Stimulated activated CD8-positive, alpha-beta memory T cell treated with anti-CD3 and anti-CD28 coated beads, Interleukin-4, amount 100 ng/mL, for 1 hour (primary cell): ENCODE measurements at regions not wholly inside any gene's neighbourhood (a gene's known extent, or its start where the extent isn't known, plus 50 kb on each side); places are given as distances from the start of the nearest gene placed in this dataset.
A peak's percentile ranks its signal among the peaks of the same experiment; 100 is the strongest.
"Not testable (repeated sequence)": the region's sequence is repeated elsewhere in the genome, so short reads cannot be mapped to it uniquely, and the experiment has no call there.

ENCODE experiments used
- DNase-seq, 2 donors: peaks; one replicate each; pipeline ENCODE4 v3.0.0-alpha.2; 2020; ENCODE audit warnings: low read depth in 2 of 2, low spot score in 1 of 2

GRCh38 chr1:147103416-147104155 lies 68.7 kb downstream of the PRKAB2 start:
- DNase-seq = not testable (repeated sequence)

DNA sequence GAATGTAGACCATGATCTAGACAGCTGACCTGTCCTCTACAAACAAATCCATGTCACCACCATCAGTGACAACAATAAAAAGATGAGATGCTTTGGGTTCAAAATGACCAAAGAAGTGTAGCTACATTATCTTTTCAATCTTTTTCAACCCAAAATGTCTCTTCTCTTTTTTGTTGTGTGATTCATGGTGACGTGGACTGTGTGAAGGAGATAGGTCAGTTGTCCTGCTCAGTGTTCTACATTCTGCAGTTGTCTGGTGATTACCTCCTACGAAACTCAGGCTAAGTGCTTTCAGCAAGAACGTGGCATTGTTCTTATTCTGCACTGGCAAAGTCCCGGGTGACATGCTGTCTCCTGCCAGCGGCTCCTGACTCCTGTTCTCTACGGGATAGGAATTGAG lies 73.1 kb downstream of the PRKAB2 start:
- no peak for DNase-seq

- not testable (repeated sequence) for DNase-seq
These were observed 73.8 kb downstream of the PRKAB2 start for GRCh38 chr1:147098338-147098973.

DNA sequence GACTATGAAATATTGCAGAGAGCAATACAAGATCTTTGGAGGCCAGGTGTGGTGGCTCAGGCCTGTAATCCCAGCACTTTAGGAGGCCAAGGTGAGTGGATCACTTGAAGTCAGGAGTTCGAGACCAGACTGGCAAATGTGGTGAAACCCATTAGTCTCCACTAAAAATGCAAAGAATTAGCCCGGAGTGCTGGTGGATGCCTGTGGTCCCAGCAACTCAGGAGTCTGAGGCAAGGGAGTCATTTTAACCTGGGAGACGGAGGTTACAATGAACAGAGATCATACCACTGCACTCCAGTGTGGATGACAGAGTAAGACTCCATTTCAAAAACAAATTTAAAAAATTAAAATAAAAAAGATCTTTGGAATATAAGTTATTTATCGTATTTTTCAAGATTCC lies 76.6 kb downstream of the PRKAB2 start:
- DNase-seq = no peak

DNA sequence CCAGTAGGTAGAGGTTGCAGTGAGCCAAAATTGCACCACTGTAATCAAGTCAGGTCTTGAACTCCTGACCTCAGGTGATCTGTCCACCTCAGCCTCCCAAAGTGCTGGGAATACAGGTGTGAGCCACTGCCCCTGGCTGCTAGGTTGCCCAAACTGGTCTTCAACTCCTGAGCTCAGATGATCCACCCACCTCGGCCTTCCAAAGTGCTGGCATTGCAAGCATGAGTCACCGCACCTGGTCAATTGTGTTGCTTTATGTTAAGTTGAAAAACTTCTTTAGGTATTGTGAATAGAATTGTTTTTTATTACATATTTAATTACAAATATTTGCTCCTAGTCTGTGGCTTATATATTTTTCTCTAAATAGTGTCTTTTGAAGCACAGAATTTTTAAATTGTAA lies 80.5 kb downstream of the PRKAB2 start:
- DNase-seq = no peak

- DNase-seq = no peak
These were observed 82.8 kb downstream of the PRKAB2 start for GRCh38 chr1:147089457-147089856.

DNA sequence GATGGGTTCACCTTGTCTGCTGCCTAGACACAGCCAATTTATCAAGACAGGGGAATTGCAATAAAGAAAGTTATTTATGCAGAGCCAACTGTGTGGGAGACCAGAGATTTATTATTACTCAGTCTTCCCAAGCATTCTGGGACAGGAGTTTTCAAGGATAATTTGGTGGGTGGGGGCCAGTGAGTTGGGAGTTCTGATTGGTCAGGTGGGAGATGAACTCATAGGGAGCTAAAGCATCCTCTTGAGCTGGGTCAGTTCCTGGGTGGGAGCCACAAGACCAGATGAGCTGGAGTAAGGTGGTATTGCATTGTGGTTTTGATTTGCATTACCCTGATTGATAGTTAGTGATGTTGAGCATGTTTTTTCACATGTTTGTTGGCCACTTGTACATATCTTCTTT lies 86.1 kb downstream of the PRKAB2 start:
- DNase-seq = no peak

GRCh38 chr1:147084273-147085096 lies 87.8 kb downstream of the PRKAB2 start:
- peak; percentile 27 to 39 for DNase-seq

DNA sequence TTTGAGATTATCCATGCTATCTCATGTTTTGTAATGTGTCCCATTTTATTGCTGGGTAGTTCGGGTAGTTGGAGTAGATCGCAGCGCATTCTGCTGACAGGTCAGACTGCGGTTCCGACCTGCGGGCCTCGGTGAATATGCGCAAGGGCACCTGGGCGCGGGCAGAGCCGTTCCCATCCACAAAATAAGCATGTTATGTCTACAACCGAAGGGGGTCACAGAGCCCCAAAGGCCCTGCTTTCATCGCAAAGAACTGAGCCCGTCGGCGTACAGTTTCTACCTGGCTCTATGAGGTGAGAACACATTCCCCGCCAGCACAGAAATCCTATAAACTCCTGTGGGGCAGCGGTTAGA lies 88.4 kb downstream of the PRKAB2 start:
- DNase-seq = no peak

GRCh38 chr1:147080671-147081394 lies 91.4 kb downstream of the PRKAB2 start:
- no peak for DNase-seq

GRCh38 chr1:147080006-147080661 lies 92.1 kb downstream of the PRKAB2 start:
- DNase-seq = no peak

- DNase-seq = no peak
These were observed 92.8 kb downstream of the PRKAB2 start for GRCh38 chr1:147079400-147080005.

DNA sequence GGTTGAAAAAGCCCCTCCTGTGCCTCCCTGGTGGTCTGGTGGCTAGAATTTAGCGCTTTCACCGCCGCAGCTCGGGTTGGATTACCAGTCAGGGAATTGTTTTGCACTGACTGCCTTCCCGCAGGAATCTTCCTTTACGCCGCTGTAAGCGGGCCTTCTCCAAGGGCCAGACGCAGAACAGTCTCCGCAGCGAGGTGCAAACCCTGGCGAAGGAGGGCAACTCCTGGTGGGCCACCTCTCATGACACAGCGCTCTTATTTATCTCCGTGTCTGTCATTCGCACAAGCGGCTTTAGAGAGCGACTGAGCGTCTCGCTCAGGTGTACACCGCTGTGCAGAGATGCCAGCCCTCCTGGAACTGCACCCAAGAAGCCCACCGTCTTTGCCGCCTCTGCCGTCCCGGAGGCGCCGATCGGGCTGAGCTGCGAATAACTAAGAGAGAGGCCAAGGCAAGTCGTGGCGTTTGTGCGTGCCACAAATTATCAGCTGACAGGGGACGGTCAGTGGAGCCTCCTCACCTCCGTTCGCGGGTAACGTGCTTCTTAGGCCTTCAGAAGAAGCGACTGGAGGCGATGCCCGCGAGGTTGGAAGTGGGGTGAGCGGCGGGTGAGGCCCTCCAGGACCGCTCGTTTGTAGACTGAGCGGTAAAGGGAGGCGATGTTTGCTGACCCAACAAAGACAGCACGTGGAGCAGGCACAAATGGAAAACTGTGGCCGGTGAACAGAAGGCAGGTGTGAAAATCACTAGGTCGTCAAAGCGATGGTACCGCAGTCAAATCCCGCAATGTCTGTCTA lies 93.5 kb downstream of the PRKAB2 start:
- DNase-seq = no peak

GRCh38 chr1:147077936-147078605 lies 94.2 kb downstream of the PRKAB2 start:
- DNase-seq = no peak

DNA sequence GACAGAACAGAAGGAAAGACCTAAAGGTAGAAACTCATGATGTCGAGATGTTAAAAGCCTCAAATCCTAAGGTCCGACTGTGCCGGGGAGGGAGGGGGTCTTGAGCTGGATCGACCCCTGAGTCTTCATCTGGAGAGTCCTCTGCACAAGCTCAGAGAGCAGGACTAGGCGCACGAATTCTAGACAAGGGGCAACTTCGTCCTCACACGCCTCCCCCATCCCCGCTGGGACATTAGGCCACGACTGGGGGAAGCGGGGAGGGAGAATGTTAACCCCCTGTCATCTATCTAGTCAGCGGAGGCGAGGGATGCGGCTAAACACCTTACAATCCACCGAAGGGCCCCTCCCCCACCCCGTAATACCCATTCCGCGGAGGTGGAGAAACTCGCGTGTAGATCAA lies 94.7 kb downstream of the PRKAB2 start:
- DNase-seq = no peak

DNA sequence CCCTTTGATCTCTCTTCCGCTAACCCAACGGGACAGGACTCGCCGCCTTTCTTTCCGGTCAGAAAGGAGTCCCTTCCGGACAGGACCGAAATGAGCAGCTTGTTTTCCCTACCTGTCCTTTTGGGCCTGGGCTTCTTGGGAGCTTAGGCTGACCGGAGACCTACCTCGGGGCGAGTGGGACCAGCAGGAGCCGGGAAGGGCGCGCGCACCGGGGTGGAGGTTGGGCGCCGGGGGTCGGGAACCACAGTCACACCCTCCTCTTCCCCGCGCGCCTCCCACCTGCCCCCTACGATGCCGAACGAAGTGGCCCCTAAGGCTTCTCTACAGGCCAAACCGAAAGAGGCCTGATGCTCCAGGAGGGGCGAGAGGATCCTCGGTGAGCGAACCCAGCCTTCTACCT lies 95.2 kb downstream of the PRKAB2 start:
- no peak for DNase-seq

DNA sequence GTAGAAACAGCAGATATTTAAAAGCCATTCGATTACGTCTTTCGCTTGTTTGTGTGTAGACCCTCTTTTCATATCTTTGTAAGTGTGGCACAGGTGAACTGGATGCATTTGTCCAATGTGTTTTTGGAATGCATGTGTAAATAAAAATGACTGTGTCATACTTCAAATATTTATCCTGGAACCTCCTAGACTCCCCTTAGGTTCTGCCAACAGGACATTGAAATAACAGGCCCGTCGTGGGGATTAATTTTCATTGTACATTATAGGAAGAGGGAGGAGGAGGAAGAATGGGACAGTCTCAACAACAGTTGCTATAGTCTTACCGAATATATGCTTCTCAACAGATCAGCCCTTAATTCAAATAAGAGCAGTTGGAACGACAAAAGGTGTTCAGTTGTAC lies 95.8 kb downstream of the PRKAB2 start:
- DNase-seq = no peak

DNA sequence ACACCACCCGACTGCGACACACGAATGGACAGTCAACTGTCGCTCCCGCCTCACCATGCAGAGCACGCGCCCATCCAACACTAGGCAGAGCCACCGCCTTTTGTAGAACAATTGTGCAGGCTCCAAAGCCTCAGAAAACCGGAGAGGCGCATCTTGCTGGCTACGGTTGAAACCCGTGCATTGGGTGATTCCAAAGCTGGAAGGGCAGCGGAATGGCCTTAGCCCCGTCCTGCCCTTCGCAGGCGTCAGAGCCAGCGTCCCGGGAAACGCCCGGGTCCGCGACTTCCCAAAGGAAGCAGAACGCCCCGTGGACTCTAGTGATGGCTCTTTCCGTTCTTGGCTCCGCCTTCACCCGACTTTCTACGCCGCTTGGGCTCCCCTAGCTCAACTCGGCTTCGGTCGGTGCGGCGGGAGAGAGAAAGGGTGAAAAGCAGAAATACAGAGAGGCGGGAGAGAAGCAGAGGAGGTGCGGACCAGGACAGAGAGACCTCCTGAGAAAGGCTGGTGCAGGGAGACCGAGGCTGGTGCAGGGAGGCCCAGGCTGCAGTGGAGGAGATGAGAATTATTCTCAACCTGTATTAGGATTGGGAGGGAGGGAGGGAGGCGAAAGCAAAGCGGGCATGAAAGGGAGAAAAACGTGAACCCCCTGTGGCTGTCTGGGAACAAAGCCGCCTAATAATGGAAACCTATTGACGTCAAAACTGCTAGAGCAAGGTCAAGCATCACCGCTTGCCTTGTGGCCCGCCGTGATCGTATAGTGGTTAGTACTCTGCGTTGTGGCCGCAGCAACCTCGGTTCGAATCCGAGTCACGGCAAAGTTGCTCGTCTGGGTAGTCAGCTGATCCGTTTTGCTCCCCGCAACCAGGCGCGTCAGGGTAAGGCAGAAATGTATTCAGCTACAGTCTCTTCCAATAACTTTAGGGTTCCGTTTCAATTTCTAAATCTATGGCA lies 99.5 kb downstream of the PRKAB2 start:
- DNase-seq = no peak
